ENCODE measurements at regions not wholly inside any gene's neighbourhood (a gene's known extent, or its start where the extent isn't known, plus 50 kb on each side); places are given as distances from the start of the nearest gene placed in this dataset.

GRCh38 chr14:101215927-101216326 is 312.4 kb upstream of the RTL1 start:
- DNase-seq (ENCODE audit: low spot score): no peak

- no peak for DNase-seq (ENCODE audit: low spot score)
Measured at GRCh38 chr14:101216366-101217079, 313.0 kb upstream of the RTL1 start.

DNA sequence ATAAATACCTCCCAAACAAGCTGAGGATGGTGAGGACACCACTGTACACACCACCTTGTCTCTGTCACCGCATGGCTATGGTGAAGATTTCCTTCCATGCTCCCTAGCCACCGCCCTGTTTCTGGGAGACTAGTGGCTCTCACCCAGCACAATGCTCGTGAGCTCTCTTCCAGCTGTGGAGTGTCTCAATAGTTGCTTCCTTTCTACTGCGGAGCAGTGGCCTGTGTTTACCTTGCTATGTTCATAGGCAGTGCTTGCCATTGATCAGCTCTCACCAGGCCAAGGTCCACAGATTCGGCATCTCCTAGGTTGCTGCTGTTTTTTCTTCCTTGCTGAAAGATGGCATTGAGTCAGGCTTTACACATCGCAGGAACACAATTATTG is 313.6 kb upstream of the RTL1 start:
- no peak for DNase-seq (ENCODE audit: low spot score)

DNA sequence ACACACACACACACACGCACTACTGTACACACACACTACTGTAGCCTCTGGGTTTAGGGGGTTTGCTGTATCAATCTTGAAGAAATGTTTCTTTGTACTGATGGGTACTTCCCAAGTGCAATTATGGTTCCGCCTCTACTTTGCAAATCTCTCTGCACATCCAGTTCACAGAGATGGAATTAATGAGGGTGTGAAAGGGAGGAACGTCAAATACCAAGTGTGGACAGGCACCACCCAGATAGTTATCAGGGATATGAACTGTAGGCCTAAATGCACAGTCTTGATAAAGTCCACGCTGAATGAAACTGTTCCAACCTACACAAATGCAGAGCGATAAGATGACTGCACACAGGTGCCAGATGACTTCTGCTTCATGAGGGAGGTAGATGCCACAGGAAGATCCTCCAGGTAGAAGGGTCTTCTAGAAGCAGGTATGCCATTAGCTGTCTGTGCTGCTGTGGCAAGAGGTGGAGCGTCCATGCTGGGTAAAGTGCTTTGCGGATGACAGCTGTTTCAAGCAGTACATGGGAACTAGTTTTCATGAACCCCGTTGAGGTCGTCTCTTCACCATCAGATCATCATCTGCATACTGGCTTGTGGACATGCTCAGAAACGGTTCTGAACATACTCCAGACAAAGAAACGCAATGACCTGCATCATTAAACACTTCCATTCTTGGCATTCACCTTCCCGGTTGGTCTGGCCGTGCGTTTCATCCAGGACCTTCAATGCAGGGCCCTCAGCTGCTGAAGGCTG is 314.3 kb upstream of the RTL1 start:
- no peak for DNase-seq (ENCODE audit: low spot score)

GRCh38 chr14:101219896-101220703 is 316.6 kb upstream of the RTL1 start:
- no peak for DNase-seq (ENCODE audit: low spot score)

DNA sequence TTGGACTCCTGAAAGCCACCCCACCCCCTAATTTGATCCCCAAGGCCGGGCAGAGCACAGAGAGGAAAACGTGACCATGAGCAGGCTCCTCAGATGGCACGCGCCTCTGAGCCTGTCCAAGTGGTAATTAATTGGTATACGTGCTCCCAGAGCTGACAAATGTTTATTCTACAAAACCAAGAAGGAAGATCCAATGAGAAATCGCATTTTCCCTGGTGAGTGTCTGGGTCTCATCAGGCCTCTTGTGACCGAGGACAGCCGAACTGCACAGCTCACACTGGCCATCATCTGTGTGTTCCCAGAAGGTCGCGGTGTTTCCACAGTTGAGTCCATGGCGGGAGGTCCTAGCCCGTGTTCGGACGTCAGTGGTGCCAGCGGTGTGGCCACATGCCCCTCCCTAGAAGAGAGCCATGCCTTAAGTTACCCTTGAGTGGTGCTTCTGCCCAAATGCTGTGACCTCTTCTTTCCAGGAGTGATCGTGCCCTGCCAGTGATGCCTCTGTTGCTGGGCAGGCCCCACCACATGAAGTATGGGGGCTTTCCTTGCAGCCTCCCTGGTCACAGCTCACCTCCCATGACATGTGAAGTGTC is 317.5 kb upstream of the RTL1 start:
- no peak for DNase-seq (ENCODE audit: low spot score)

- DNase-seq (ENCODE audit: low spot score): no peak
Measured at GRCh38 chr14:101221549-101222160, 318.1 kb upstream of the RTL1 start.

GRCh38 chr14:101222362-101223070 is 319.0 kb upstream of the RTL1 start:
- DNase-seq (ENCODE audit: low spot score): no peak

GRCh38 chr14:101223127-101223526 is 319.6 kb upstream of the RTL1 start:
- DNase-seq (ENCODE audit: low spot score): no peak

DNA sequence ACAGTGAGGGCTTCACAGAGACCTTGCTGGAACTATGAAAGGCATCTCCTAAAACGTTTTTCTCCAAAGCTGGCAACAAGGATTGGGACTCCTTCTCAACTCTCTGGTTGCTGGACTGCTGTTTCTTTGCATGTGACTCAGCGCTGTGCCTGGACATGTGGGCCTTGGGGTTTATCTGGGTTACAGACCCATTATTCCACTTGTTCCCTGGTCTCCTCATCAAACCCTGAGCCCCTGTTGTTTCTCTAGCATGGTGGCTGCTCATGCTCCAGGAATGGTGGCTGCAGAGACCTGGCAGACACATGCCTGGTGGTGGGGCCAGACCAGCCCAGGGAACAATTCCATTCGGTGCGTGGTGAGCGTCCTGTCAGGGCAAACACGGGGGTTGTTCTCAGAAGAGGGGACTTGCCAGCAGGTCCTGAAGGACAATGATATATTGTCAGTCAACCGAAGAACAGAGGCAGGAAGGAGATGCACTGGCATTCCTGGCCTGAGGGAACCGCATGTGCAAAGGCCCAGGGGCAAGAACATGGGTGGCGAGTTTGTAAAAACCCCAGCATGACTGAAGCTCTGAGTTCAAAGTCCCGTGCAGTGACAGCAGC is 320.1 kb upstream of the RTL1 start:
- DNase-seq (ENCODE audit: low spot score): no peak

GRCh38 chr14:101224356-101225156 is 321.0 kb upstream of the RTL1 start:
- no peak for DNase-seq (ENCODE audit: low spot score)

DNA sequence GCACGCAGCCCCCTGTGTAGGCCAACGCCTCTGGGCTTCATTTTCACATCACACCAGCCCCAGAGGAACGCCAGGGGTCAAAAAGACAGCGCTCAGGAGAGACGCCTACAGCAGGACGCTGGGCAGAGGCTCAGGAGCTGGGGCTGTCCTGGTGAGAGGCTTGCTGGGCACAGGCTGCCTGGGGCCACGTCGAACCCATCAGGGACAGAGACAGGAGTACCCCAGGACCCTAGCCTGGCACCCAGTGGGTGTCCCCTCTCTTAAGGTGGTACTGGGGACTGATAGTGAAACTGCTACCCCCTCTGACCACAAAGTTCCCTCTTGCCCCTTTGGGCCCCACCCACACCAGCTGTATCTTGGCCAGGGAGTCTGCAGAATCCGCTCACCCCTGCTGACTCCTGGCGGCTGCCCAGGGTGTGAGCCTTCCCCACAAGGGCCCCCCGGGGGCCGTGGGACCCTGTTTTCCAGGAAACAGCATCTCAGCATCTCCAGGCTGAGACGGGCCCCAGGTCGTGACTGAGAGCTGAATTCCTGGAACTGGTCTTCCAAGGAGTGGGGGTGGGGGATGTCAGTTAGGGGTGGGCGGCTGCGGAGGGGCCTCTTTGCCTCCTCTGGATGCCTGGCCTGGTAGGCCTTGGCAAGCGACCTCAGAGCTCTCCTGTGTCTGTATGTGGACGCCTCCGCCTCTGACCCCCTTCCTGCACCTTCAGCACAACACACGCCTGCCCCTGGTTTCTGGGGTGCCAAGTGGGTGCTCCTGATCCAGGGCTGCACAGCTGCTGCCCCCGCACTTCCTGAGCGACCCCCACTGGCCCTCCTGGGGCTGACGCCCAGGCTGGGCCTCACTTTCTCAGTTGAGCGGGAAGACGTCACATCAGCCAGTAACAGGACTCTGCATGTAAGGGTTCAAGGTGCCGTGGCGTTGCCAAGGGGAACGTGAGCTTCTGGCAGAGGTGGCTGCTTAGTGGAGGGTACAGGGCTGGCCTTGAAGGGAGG is 321.9 kb upstream of the RTL1 start:
- no peak for DNase-seq (ENCODE audit: low spot score)

DNA sequence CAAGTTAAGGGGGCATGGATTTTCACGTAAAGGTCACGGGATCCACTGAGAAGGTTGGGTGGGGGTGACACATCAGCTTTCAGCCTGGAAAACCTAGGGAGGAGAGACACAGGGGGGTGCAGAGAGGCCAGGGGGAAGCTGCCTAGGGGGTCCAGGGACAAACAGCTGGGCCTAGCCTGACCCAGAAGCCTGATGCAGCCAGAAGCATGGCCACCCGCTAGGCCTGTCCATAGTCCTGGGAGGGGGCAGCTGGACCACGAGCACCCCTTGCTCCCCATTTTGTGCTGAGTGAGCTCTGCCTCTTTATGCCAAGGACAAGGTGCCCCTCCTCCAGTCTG is 322.7 kb upstream of the RTL1 start:
- no peak for DNase-seq (ENCODE audit: low spot score)

DNA sequence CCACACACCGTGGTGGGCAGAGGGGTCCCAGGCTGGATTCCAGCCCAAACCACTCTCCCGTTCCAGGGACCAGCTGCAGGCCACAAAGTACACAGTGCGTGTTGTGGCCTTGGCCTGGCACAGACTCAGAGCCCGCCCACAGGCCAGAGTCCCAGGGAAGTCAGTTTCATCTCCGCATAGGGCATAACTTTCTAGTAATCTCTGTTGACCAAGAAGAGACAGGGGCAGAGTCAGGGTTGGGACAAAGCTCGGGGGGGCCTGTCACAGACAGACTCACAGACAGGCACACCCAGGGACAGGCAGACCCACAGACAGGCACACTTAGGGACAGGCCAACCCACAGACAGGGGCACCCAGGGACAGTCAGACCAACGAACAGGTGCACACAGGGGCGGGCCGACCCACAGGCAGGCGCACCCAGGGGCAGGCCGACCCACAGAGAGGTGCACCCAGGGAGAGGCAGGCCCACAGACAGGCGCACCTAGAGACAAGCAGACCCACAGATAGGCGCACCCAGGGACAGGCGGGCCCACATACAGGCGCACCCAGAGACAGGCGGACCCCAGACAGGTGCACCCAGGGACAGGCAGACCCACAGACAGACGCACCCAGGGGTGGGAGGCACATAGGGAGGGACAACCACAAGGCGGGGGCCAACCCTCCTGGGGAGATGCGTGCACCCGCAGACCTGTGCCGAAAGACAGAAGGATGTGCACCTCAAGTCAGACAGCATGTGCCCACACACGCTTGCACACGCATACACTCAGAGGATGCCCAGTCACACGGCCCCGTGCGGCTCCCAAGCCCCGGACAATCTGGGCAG is 323.3 kb upstream of the RTL1 start:
- no peak for DNase-seq (ENCODE audit: low spot score)

DNA sequence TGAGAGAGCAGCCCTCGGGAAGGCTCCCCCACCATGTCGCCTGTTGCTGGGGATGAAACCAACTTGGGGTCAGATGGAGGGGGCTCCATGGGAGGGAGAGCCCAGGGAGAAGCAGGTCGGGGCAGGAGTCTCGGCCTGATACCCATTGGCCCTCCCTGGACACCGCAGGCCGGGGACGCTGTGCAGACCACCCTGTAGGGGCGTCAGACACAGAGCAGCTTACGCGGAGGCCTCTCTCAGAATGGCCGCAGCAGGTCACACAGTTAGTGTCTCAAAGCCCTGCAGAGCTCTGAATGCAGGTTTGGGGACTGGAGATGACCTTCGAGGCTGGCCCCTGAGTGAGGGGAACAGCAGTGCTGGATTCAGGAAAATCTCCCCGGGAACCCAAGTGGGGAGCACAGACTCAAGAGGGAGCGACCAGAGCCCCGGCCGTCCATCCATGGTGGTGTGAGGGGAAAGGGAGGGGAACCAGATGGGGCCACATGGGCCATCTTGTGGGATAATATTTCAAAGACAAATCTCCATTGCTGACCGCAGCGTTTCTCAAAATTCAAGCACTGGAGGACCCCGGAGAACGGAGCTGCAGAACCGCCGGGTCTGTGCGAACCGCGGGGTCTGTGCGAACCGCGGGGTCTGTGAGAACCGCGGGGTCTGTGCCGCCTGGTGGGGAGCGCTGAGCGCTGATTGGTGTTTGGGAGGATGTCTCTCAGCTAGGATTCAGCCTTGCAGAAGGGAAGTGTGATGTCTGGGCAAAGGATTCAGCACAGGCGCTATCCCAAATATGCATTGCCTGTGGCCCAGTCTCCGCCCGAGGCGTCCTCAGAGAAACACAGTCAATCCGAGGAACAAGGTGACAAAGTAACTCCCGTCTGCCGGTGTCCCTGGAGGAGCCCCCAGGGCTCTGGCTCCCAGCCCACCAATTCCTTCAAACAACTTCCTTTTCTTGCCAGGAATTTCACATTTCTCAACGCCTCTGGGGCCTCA is 324.4 kb upstream of the RTL1 start:
- no peak for DNase-seq (ENCODE audit: low spot score)

GRCh38 chr14:101228949-101229541 is 325.5 kb upstream of the RTL1 start:
- DNase-seq (ENCODE audit: low spot score): no peak
